ENCODE measurements at regions not wholly inside any gene's neighbourhood (a gene's known extent, or its start where the extent isn't known, plus 50 kb on each side); places are given as distances from the start of the nearest gene placed in this dataset.

DNA sequence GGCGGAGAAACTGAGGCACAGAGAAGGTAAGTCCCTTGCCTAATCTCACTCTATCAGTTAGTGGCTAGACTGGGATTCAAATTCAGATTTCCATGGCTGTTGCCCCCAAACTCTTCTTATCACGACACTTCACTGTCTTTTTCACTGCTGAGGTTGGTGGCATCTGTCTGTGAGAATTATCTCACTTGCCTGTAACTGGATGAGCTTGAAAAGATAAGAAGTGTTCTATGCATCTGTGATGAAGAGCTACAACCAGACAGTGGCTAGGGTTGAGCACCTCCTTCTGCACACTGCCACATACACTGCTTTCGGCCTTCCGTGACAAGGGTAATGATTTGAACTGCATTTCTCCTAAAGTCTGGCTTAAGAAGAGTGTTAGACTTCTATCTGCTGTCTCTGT, 107.9 kb upstream of the TEX13D start:
- Histone ChIP-seq H3K4me2 (ENCODE audit: low read length) (no peak overlapping the region), H3K36me3 (ENCODE audit: control insufficient read depth in 1 of 2, insufficient read depth in 2 of 2, low read length in 2 of 2) (no peaks in the 10 kb centered on the region), H4K20me1 (ENCODE audit: insufficient read depth) (no peaks in the 10 kb centered on the region), H3K4me3 (replicated peaks in 1 of 2; ENCODE audit: low read depth in 1 of 2, low read length in 2 of 2) (no peak overlapping the region), H3K4me1 (ENCODE audit: control insufficient read depth in 1 of 2, insufficient read depth in 2 of 2, low read length in 2 of 2) (no peaks in the 10 kb centered on the region), H3K9me2 (ENCODE audit: insufficient read depth) (no peaks in the 10 kb centered on the region), H3K27me3 (ENCODE audit: insufficient read depth, low read length) (no peaks in the 10 kb centered on the region; the same call in 1 of the 2 replicates), H3K9me3 (ENCODE audit: control insufficient read depth in 1 of 2, insufficient read depth in 1 of 2, low read depth in 1 of 2, low read length in 2 of 2) (no peaks in the 10 kb centered on the region), H2AFZ (ENCODE audit: low read depth, low read length, poor library complexity, severe bottlenecking) (no peak overlapping the region), H3K9ac (ENCODE audit: low read length) (no peak overlapping the region), H3K79me2 (ENCODE audit: insufficient read depth, low read length) (no peaks in the 10 kb centered on the region), H3K27ac (ENCODE audit: low read depth, low read length) (no peak overlapping the region)
- ATAC-seq (no peak), DNase-seq (ENCODE audit: low read depth, low spot score) (no peak)
- CTCF ChIA-PET = no interaction called here
- RAD21 ChIA-PET (ENCODE audit: low non-redundant PET in 1 of 2, low total read pairs in 2 of 2, uncharacterized antibody in 2 of 2, unreplicated experiment in 2 of 2) = no interaction called here
- TF ChIP-seq SRF (IDR thresholded peaks at IDR 0.05; ENCODE audit: low read depth) (no peak), TCF7L2 (IDR thresholded peaks at IDR 0.05; ENCODE audit: borderline replicate concordance, extremely low read depth, insufficient read depth, insufficient read length) (no peak), EGR1 (IDR thresholded peaks at IDR 0.05; ENCODE audit: low read depth) (no peak), SP1 (IDR thresholded peaks at IDR 0.05; ENCODE audit: low read depth) (no peak), ZFX (IDR thresholded peaks at IDR 0.05) (no peak), POLR2A (IDR thresholded peaks at IDR 0.05; ENCODE audit: borderline replicate concordance, extremely low read depth, insufficient read depth, insufficient read length) (no peak)
- TF ChIP-seq, protein P1, sequence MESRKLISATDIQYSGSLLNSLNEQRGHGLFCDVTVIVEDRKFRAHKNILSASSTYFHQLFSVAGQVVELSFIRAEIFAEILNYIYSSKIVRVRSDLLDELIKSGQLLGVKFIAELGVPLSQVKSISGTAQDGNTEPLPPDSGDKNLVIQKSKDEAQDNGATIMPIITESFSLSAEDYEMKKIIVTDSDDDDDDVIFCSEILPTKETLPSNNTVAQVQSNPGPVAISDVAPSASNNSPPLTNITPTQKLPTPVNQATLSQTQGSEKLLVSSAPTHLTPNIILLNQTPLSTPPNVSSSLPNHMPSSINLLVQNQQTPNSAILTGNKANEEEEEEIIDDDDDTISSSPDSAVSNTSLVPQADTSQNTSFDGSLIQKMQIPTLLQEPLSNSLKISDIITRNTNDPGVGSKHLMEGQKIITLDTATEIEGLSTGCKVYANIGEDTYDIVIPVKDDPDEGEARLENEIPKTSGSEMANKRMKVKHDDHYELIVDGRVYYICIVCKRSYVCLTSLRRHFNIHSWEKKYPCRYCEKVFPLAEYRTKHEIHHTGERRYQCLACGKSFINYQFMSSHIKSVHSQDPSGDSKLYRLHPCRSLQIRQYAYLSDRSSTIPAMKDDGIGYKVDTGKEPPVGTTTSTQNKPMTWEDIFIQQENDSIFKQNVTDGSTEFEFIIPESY (IDR thresholded peaks at IDR 0.05; ENCODE audit: extremely low read depth, insufficient replicate concordance, low read length) = no peak
- TF ChIP-seq, protein P2, sequence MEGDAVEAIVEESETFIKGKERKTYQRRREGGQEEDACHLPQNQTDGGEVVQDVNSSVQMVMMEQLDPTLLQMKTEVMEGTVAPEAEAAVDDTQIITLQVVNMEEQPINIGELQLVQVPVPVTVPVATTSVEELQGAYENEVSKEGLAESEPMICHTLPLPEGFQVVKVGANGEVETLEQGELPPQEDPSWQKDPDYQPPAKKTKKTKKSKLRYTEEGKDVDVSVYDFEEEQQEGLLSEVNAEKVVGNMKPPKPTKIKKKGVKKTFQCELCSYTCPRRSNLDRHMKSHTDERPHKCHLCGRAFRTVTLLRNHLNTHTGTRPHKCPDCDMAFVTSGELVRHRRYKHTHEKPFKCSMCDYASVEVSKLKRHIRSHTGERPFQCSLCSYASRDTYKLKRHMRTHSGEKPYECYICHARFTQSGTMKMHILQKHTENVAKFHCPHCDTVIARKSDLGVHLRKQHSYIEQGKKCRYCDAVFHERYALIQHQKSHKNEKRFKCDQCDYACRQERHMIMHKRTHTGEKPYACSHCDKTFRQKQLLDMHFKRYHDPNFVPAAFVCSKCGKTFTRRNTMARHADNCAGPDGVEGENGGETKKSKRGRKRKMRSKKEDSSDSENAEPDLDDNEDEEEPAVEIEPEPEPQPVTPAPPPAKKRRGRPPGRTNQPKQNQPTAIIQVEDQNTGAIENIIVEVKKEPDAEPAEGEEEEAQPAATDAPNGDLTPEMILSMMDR (IDR thresholded peaks at IDR 0.05 in 2 of 3, conservative IDR thresholded peaks at IDR 0.05 in 1 of 3; ENCODE audit: borderline replicate concordance in 1 of 3, insufficient read depth in 1 of 3, low read depth in 2 of 3, low read length in 2 of 3) = no peak
- POLR2A ChIA-PET = no interaction called here
- BruUV-seq (replicated peaks) = no TSS peak
- intact Hi-C loops (cut with micrococcal nuclease) = no loop called here
